GM23248 (cell line): ENCODE measurements at regions not wholly inside any gene's neighbourhood (a gene's known extent, or its start where the extent isn't known, plus 50 kb on each side); places are given as distances from the start of the nearest gene placed in this dataset.

Experiments
- DNase-seq: peaks from one replicate; pipeline ENCODE4 v3.0.0-alpha.2; 2015
- H2AFZ ChIP-seq: fragments of 200-600 bp; sonication (generic); 2 replicates; pipeline ENCODE4 v1.6.1; 2016; ENCODE audit warnings: antibody characterized with exemption
- H3F3A ChIP-seq: fragments of 200-600 bp; sonication (generic); 2 replicates; pipeline ENCODE4 v1.6.1; 2016; ENCODE audit warnings: mild to moderate bottlenecking, antibody characterized with exemption, mixed run types; ENCODE audit not compliant: insufficient read depth
- H3K27ac ChIP-seq: fragments of 200-600 bp; sonication (generic); 2 replicates; pipeline ENCODE4 v1.5.1; 2016; ENCODE audit warnings: mild to moderate bottlenecking
- H3K27me3 ChIP-seq: fragments of 200-600 bp; sonication (generic); replicated peaks from 2 replicates; pipeline ENCODE4 v1.6.1; 2016; ENCODE audit warnings: mild to moderate bottlenecking; ENCODE audit not compliant: insufficient read depth
- H3K36me3 ChIP-seq: fragments of 200-600 bp; sonication (generic); 2 replicates; pipeline ENCODE4 v1.6.1; 2016; ENCODE audit warnings: low read depth, mild to moderate bottlenecking
- H3K4me1 ChIP-seq: fragments of 200-600 bp; sonication (generic); 2 replicates; pipeline ENCODE4 v1.6.1; 2016; ENCODE audit warnings: mild to moderate bottlenecking; ENCODE audit not compliant: insufficient read depth
- H3K4me2 ChIP-seq: fragments of 200-600 bp; sonication (generic); one replicate; pipeline ENCODE4 v1.6.1; 2016; ENCODE audit warnings: mild to moderate bottlenecking; ENCODE audit not compliant: unreplicated experiment
- H3K4me3 ChIP-seq: fragments of 200-600 bp; sonication (generic); 2 replicates; pipeline ENCODE4 v1.5.1; 2016; ENCODE audit warnings: mild to moderate bottlenecking
- H3K79me2 ChIP-seq: fragments of 200-600 bp; sonication (generic); 2 replicates; pipeline ENCODE4 v1.6.1; 2016; ENCODE audit warnings: mild to moderate bottlenecking; ENCODE audit not compliant: insufficient read depth
- H3K9ac ChIP-seq: fragments of 200-600 bp; sonication (generic); 2 replicates; pipeline ENCODE4 v1.6.1; 2016; ENCODE audit warnings: mild to moderate bottlenecking
- H3K9me2 ChIP-seq: fragments of 200-600 bp; sonication (generic); 2 replicates; pipeline ENCODE4 v1.6.1; 2016; ENCODE audit warnings: mixed run types, mild to moderate bottlenecking, moderate library complexity; ENCODE audit not compliant: insufficient read depth
- H3K9me3 ChIP-seq: fragments of 200-600 bp; sonication (generic); one replicate; pipeline ENCODE4 v1.6.1; 2017; ENCODE audit warnings: low read depth
- H4K20me1 ChIP-seq: fragments of 200-600 bp; sonication (generic); 2 replicates; pipeline ENCODE4 v1.6.0; 2016; ENCODE audit not compliant: insufficient read depth
- EZH2 ChIP-seq: fragments of 200-600 bp; sonication (generic); IDR thresholded peaks from 2 replicates; pipeline ENCODE4 v1.6.1; 2018; ENCODE audit warnings: antibody characterized with exemption, mild to moderate bottlenecking; ENCODE audit not compliant: insufficient read depth, poor library complexity, severe bottlenecking
- EZH2phosphoT487 ChIP-seq: fragments of 200-600 bp; sonication (generic); IDR thresholded peaks from 2 replicates; pipeline ENCODE4 v1.6.1; 2018; ENCODE audit warnings: antibody characterized with exemption, moderate library complexity, mild to moderate bottlenecking, low read depth; ENCODE audit not compliant: insufficient read depth
- WGBS, 2 experiments: methylation state at CpG; one replicate each; pipeline ENCODE4 v1.1.6; 2015 to 2017; ENCODE audit warnings: low lambda C conversion rate in 2 of 2, low coverage in 1 of 2; ENCODE audit errors: missing lambda C conversion rate in 2 of 2; 5-methylcytosine and 5-hydroxymethylcytosine counted together
- in situ Hi-C: fragments of 300-500 bp; cut with MboI; formaldehyde crosslinking; loops from 2 replicates; pipeline ENCODE4 v1.15.0; 2020

- Histone ChIP-seq H3K36me3 (no peaks in the 10 kb centered on the region), H3K79me2 (no peaks in the 10 kb centered on the region), H4K20me1 (no peaks in the 10 kb centered on the region), H3K27ac (no peak overlapping the region), H3K9me2 (no peaks in the 10 kb centered on the region), H3K4me1 (no peaks in the 10 kb centered on the region), H3K4me3 (no peak overlapping the region), H3K4me2 (no peak overlapping the region), H3F3A (no peaks in the 10 kb centered on the region), H3K27me3 (no peaks in the 10 kb centered on the region), H3K9ac (no peak overlapping the region), H2AFZ (no peak overlapping the region), H3K9me3 (no peaks in the 10 kb centered on the region)
- TF ChIP-seq EZH2 (no peak), EZH2phosphoT487 (no peak)
- in situ Hi-C loops: no loop called here
- no peak for DNase-seq
- 34 to 39% methylated on average over 13 of the region's 13 CpGs for WGBS, 2 experiments
Observed at GRCh38 chr2:15765686-15766302, 174.1 kb downstream of the DDX1 start.

GRCh38 chr2:15766303-15766861 lies 174.0 kb upstream of the MYCN start:
- no peaks in the 10 kb centered on the region for H3K9me2 ChIP-seq
- H3K4me3 ChIP-seq: no peak overlapping the region
- H3K4me2 ChIP-seq: no peak overlapping the region
- 49 to 54% methylated on average over 9 of the region's 9 CpGs for WGBS, 2 experiments
- H3K4me1 ChIP-seq: no peaks in the 10 kb centered on the region
- TF ChIP-seq EZH2phosphoT487 (no peak), EZH2 (no peak)
- in situ Hi-C loops: no loop called here
- no peak overlapping the region for H2AFZ ChIP-seq
- no peaks in the 10 kb centered on the region for H3F3A ChIP-seq
- no peaks in the 10 kb centered on the region for H3K27me3 ChIP-seq
- H3K36me3 ChIP-seq: no peaks in the 10 kb centered on the region
- no peaks in the 10 kb centered on the region for H3K79me2 ChIP-seq
- no peaks in the 10 kb centered on the region for H3K9me3 ChIP-seq
- H3K27ac ChIP-seq: no peak overlapping the region
- H4K20me1 ChIP-seq: no peaks in the 10 kb centered on the region
- DNase-seq: no peak
- H3K9ac ChIP-seq: no peak overlapping the region

GRCh38 chr2:15766911-15767597 lies 173.3 kb upstream of the MYCN start:
- no peak overlapping the region for H3K9ac ChIP-seq
- H3K4me1 ChIP-seq: no peaks in the 10 kb centered on the region
- no peaks in the 10 kb centered on the region for H3K27me3 ChIP-seq
- H3K27ac ChIP-seq: no peak overlapping the region
- H4K20me1 ChIP-seq: no peaks in the 10 kb centered on the region
- H3K36me3 ChIP-seq: no peaks in the 10 kb centered on the region
- H3F3A ChIP-seq: no peaks in the 10 kb centered on the region
- DNase-seq: no peak
- H3K4me3 ChIP-seq: no peak overlapping the region
- in situ Hi-C loops: no loop called here
- H3K79me2 ChIP-seq: no peaks in the 10 kb centered on the region
- no peaks in the 10 kb centered on the region for H3K9me3 ChIP-seq
- TF ChIP-seq EZH2: no peak
- no peak for TF ChIP-seq EZH2phosphoT487
- H2AFZ ChIP-seq: no peak overlapping the region
- no peaks in the 10 kb centered on the region for H3K9me2 ChIP-seq
- WGBS, 2 experiments: 49 to 53% methylated on average over 17 of the region's 17 CpGs
- no peak overlapping the region for H3K4me2 ChIP-seq

GRCh38 chr2:15767679-15768078 lies 172.7 kb upstream of the MYCN start:
- TF ChIP-seq EZH2: no peak
- TF ChIP-seq EZH2phosphoT487: no peak
- Histone ChIP-seq H3K4me3 (no peak overlapping the region), H3K27me3 (no peaks in the 10 kb centered on the region), H2AFZ (no peak overlapping the region), H3F3A (no peaks in the 10 kb centered on the region), H3K9me3 (no peaks in the 10 kb centered on the region), H3K9ac (no peak overlapping the region), H3K9me2 (no peaks in the 10 kb centered on the region), H3K79me2 (no peaks in the 10 kb centered on the region), H3K27ac (no peak overlapping the region), H3K4me2 (no peak overlapping the region), H3K36me3 (no peaks in the 10 kb centered on the region), H4K20me1 (no peaks in the 10 kb centered on the region), H3K4me1 (no peaks in the 10 kb centered on the region)
- 36 to 49% methylated on average over 5 of the region's 5 CpGs for WGBS, 2 experiments
- in situ Hi-C loops: no loop called here
- no peak for DNase-seq
